ENCODE measurements at regions not wholly inside any gene's neighbourhood (a gene's known extent, or its start where the extent isn't known, plus 50 kb on each side); places are given as distances from the start of the nearest gene placed in this dataset.
"Not testable (repeated sequence)": the region's sequence is repeated elsewhere in the genome, so short reads cannot be mapped to it uniquely, and the experiment has no call there.

GRCh38 chr4:32716090-32716620 lies 1996.0 kb downstream of the PCDH7 start:
- DNase-seq = not testable (repeated sequence)

- no peak for DNase-seq
Observed at GRCh38 chr4:32735856-32736590, 2015.9 kb downstream of the PCDH7 start.

- peak; percentile 23 for DNase-seq
Observed at GRCh38 chr4:32744211-32744610, 2024.0 kb downstream of the PCDH7 start.

GRCh38 chr4:32745351-32745750 lies 2025.2 kb downstream of the PCDH7 start:
- DNase-seq = no peak

- no peak for DNase-seq
Observed at GRCh38 chr4:32748061-32748460, 2027.9 kb downstream of the PCDH7 start.

GRCh38 chr4:32748498-32748897 lies 2028.3 kb downstream of the PCDH7 start:
- no peak for DNase-seq

- DNase-seq = no peak
Observed at GRCh38 chr4:32752962-32753361, 2032.8 kb downstream of the PCDH7 start.

- DNase-seq = no peak
Observed at GRCh38 chr4:32768664-32769389, 2048.7 kb downstream of the PCDH7 start.

- no peak for DNase-seq
Observed at GRCh38 chr4:32771491-32771890, 2051.3 kb downstream of the PCDH7 start.

- no peak for DNase-seq
Observed at GRCh38 chr4:32775049-32775448, 2054.9 kb downstream of the PCDH7 start.

GRCh38 chr4:32776435-32777203 lies 2056.4 kb downstream of the PCDH7 start:
- DNase-seq = no peak

- no peak for DNase-seq
Observed at GRCh38 chr4:32778025-32778424, 2057.9 kb downstream of the PCDH7 start.

GRCh38 chr4:32778938-32779337 lies 2058.8 kb downstream of the PCDH7 start:
- no peak for DNase-seq

GRCh38 chr4:32789026-32789608 lies 2068.9 kb downstream of the PCDH7 start:
- no peak for DNase-seq

- no peak for DNase-seq
Observed at GRCh38 chr4:32790803-32791202, 2070.6 kb downstream of the PCDH7 start.

GRCh38 chr4:32798471-32799159 lies 2078.4 kb downstream of the PCDH7 start:
- no peak for DNase-seq

GRCh38 chr4:32824336-32824735 lies 2104.2 kb downstream of the PCDH7 start:
- no peak for DNase-seq

- no peak for DNase-seq
Observed at GRCh38 chr4:32826169-32826568, 2106.0 kb downstream of the PCDH7 start.

GRCh38 chr4:32830160-32830559 lies 2110.0 kb downstream of the PCDH7 start:
- no peak for DNase-seq

GRCh38 chr4:32831104-32831503 lies 2110.9 kb downstream of the PCDH7 start:
- no peak for DNase-seq

- no peak for DNase-seq
Observed at GRCh38 chr4:32840461-32841189, 2120.5 kb downstream of the PCDH7 start.

Data from muscle of arm (tissue), 1 donor.